ENCODE measurements at regions not wholly inside any gene's neighbourhood (a gene's known extent, or its start where the extent isn't known, plus 50 kb on each side); places are given as distances from the start of the nearest gene placed in this dataset.

GRCh38 chr5:60185231-60186099 is 291.9 kb upstream of the PDE4D start:
- DNase-seq (ENCODE audit: low spot score), result no peak

- no peak for DNase-seq (ENCODE audit: low spot score)
Measured at GRCh38 chr5:60184606-60185005, 291.1 kb upstream of the PDE4D start.

DNA sequence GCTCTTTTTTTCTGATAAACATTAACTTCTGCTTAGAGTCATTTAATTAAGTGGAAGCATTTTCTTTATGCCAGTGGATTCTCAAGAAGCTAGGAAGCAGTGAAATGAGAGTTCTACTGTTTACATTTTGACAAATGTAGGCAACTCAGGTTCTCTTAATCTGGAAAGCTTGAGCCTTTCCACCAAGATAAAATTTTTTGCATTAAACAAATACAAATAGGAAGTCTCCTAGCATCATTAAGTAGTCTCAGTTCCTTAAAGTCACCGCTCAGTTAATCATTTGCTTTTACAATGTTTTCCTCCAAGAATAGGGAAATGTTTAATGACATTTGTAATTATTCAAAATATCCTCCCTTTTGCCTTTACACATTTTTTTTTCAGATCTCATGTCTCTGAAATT is 290.4 kb upstream of the PDE4D start:
- DNase-seq (ENCODE audit: low spot score), result no peak

GRCh38 chr5:60178101-60178500 is 284.6 kb upstream of the PDE4D start:
- DNase-seq (ENCODE audit: low spot score), result no peak

GRCh38 chr5:60177596-60177995 is 284.1 kb upstream of the PDE4D start:
- DNase-seq (ENCODE audit: low spot score), result no peak

DNA sequence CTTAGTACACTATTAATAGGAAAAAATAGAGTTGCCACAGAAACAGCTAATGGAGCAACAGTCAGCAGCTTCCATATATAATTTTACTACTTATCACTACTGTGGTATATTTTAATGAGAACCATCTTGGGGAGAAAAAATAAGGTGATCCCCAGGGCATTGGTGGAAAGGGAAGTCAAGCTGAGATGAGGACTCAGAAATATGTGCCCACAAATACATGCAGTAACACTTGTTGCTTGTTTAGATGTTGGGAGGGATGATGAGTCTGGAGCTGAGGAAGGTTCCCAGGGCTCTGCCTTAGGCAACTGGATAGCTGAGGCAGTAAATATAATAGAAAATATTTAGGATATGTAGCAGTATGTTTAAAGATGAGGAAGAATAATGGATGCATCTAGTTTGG is 280.1 kb upstream of the PDE4D start:
- DNase-seq (ENCODE audit: low spot score), result no peak

- DNase-seq (ENCODE audit: low spot score), result no peak
Measured at GRCh38 chr5:60163762-60164161, 270.2 kb upstream of the PDE4D start.

DNA sequence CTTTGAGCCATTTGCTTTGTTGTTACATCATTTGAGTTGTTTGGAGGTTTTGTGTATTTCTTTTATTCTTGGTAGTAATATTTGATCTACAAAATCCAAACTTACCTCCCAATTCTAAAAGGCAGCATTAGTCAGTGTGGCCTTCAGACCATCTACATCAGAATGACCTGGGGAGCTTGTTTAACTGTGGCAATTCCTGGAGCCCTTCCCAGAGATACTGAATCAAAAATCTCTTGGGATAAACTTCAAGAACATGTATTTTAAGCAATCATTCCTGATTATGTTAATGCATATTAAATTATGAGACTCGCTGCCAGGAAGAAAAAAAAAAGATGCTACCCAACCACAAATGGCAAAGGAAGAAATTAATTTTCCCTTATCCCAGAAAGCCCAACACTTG is 268.9 kb upstream of the PDE4D start:
- no peak for DNase-seq (ENCODE audit: low spot score)

DNA sequence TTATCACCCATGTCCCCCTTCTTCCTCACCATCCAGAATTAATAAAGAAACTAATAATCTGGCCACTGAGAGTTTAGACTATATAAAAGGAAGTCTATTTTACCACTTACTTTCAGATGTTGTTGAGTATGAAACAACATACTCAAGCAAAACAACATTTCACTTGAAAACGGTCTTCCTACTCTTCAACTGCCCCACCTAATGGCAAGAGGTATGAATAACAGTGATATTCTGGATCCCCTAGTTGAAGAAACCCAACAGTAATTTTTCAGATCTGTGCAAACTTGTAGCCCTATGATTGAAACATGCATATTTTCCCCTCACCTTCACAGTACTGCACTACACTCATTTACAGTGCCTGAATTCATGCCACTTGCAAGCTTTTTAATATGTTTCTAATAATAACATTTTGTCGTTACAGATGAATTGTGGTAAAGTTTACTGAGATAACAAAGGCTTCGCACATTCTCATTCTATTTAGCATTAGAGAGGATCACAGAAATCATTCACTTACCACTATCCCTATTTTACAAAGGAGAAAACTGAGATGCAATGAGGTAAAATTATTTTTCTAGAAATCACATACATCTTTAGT is 267.9 kb upstream of the PDE4D start:
- DNase-seq (ENCODE audit: low spot score), result peak; percentile 5

GRCh38 chr5:60149081-60149480 is 255.6 kb upstream of the PDE4D start:
- no peak for DNase-seq (ENCODE audit: low spot score)

DNA sequence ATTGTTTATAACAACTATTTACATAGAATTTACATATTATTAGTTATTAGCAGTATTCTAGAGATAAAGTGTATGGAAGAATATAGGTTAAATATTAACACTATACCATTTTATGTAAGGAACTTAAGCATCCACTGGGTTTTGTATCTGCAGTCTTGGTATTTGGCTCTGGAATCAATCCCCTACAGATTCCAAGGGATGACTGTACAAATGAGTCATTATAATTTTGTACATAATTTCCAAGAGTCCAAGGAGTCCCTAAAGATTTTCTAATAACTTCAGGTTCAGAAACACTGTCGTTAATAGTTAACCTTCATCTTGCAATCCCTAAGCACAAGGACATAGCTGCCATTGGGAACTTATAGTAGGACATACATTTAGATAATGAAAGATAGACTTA is 254.8 kb upstream of the PDE4D start:
- DNase-seq (ENCODE audit: low spot score), result no peak

DNA sequence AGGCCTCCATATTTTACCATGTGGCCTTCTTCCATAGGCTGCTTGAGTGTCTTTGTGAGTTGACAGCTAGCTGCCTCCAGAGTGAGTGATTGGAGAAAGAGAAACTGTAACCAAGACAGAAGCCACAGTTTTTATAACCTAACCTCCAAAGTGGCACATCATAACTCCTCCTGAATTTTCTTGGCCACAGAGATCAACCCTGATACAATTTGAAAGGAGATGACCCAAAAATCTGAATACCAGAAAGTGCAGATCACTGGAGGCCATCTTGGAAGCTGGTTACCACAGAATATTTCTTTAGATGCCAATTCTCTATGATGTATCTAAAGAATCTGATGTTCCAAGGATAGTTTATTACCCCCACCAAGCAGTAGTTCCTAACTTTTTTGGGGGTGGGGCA is 254.3 kb upstream of the PDE4D start:
- DNase-seq (ENCODE audit: low spot score), result no peak

DNA sequence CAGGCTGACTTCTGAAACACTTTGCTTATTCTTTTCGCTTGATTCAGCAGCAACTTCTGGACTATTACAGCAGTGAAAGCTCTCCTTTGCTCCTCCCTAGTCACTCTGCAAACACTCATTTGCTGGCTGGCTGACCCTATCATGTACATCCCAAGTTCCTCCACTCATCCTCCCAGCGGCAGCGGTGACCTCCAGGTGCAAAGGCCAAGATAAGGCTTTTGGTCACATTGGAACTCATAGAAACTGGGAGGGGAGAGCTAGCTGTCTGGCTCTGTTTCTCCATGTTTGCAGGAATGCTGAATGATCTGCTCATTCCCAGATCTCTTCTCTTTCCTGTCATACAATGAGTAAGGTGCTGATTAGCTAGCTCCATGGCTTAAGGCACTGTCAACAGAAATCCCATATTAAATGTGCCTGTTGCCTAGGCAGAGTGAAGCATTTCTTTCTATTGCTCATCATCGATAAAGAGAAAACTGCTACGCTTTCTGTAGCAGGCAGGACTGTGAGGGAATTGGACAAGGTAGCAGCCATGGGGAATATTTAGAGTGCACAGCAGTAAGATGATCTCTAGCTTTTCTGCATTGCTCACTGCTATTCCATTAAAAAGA is 250.5 kb upstream of the PDE4D start:
- DNase-seq (ENCODE audit: low spot score), result no peak

DNA sequence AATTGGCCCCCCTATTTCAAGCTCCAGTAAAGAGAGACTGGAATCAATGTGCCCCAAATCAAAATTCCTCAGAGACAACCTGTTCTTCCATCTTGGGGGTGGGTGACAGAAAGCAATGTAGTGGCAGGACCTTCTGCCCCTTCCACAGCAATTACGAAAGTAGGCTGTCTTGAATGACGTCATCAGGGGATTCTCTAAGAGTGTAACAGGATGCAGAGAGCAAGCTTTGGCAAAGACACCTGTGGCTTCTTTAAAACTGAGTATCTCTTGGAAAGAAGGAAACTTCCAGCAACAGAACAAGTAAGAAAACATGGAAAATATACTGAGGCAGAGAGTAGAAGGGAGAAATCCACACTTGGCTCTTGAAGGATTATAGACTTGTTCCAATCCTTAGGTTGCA is 247.6 kb upstream of the PDE4D start:
- DNase-seq (ENCODE audit: low spot score), result no peak

GRCh38 chr5:60136841-60137240 is 243.3 kb upstream of the PDE4D start:
- DNase-seq (ENCODE audit: low spot score), result no peak

- DNase-seq (ENCODE audit: low spot score), result no peak
Measured at GRCh38 chr5:60131504-60131903, 238.0 kb upstream of the PDE4D start.

DNA sequence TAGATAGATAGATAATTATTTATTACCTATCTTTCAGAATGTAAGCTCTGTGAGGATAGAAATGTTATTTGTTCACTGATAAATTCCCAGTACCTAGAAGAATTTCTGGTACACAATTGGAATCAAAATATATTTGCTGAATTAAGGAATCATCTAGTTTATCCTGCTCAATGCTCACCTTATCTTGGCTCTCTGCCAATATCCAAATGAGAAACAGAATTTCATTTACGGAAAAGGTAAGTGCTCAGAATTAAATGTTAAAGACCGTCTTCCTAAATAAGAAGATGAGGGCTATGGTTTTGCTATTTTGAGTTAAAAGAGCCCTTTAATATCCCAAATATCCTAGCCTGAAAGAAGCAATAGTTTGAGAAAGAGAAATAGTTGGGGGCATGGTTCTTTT is 232.1 kb upstream of the PDE4D start:
- no peak for DNase-seq (ENCODE audit: low spot score)

DNA sequence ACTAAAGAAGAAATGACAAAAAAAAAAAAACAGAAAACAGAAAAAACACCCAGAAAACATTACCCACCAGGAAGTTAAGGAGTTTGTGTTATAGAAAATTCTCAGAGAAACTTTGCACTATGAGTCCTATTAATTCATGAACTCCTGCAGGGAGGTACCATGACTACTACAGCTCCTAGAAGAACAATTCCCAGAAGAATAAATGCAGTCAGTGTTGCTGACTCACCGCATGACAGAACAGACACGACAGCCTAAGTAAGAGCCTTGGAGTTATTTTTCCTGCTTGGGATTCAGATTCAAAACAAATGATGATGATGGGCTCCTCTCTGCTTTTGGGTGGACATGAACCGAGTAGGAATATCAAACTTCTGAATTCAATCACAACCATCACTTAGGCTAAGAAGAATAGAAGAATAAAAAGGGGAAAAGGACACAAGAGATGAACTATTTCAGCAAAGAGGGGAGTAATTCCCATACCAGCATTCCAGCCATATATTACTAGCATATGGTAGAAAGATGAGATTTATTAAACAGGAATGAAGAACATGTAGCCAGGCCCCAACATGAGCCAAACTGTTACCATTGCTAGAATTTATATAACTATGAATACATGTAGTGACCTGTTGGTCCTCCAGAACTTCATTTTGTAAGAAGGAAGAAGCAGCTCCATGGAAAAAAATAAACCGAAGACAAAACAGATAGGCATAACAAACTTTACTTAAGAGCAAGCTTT is 209.6 kb upstream of the PDE4D start:
- no peak for DNase-seq (ENCODE audit: low spot score)

DNA sequence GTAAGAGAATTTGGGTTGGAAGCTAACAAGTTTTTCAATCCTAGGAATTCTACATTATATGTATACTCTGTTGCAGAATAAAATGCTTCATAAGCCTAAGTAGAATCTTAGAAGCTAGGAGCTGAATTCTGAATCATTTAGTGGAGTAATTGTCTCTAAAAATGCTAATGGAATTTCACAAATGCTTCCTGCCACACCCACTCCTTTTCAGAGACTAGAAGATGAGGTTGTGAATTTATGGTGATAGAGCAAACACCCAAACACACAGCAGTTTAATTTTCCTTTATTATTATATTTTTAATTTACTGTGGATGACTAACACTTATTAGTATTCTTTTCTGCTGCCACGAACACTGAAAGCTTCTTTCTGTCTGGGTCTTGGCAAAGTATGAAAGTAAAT is 208.0 kb upstream of the PDE4D start:
- no peak for DNase-seq (ENCODE audit: low spot score)

DNA sequence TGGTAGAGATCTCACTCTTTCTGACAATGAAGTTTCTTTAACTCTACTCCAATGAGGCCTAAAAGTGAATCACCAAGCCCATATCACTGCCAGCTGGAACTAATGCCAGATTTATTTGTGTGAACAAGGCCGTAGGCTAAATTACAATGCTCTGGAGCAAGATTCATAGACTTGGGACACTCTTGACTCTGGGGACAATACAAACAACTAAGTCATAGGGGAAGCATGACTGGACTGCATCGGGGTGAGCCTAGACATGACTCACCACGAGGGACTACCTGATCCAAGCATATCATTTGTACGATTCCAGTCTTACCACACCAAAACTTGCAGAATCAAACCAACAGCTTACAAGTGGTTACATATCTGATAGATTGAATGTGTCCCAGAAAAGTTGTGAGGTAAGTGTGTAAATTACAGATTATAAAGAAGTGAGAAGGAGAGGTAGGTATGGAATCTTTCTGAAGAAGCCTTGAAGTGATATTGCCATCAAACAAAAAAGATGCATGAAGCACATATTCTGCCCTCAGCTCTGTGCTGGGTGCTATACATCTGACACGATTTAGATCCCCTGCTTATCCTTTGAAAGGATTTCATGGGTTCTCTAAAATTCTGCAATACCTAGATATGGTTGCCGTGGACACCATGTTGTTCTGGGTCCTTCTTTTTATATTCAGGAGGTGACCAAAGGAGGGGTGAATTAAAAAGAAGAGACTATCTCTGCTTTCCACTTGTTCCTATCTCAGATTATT is 199.3 kb upstream of the PDE4D start:
- no peak for DNase-seq (ENCODE audit: low spot score)

- DNase-seq (ENCODE audit: low spot score), result no peak
Measured at GRCh38 chr5:60086583-60086982, 193.1 kb upstream of the PDE4D start.

GRCh38 chr5:60084226-60084625 is 190.7 kb upstream of the PDE4D start:
- no peak for DNase-seq (ENCODE audit: low spot score)
